PC-3 (cell line): ENCODE measurements at regions not wholly inside any gene's neighbourhood (a gene's known extent, or its start where the extent isn't known, plus 50 kb on each side); places are given as distances from the start of the nearest gene placed in this dataset.

ENCODE experiments used
- CTCF ChIP-seq: fragments of 300-600 bp; sonication (generic); conservative IDR thresholded peaks from 2 replicates; pipeline ENCODE4 v1.5.1; 2017; ENCODE audit warnings: antibody characterized with exemption, low read depth, mild to moderate bottlenecking, low read length
- EZH2 ChIP-seq: fragments of 300-600 bp; sonication (generic); IDR thresholded peaks from one replicate; pipeline ENCODE4 v1.6.1; 2017; ENCODE audit warnings: antibody characterized with exemption, mild to moderate bottlenecking, low read length; ENCODE audit not compliant: unreplicated experiment
- EZH2phosphoT487 ChIP-seq: fragments of 300-600 bp; sonication (generic); IDR thresholded peaks from 2 replicates; pipeline ENCODE4 v1.6.1; 2018; ENCODE audit warnings: mild to moderate bottlenecking, antibody characterized with exemption, low read length, borderline replicate concordance

DNA sequence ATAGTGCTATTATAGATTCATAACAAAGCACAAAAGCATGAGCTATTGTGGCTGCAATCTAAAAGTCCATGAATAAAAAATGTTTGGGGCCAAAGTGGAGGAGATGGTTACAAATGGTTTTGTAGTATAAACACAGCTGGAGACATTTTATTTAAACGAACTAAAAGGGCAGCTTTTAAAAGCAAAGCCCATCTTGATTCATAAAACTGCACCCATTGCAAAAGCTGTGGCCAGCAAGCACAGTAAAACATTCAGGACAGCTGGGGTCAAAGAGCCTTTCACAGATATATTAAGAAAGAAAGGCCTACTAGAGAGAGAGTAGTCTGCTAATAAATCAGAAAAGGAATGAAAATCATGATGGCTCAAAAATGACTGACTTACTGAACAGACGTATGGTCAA is 520.8 kb downstream of the NUF2 start:
- no peak for TF ChIP-seq CTCF
- TF ChIP-seq EZH2, result no peak
- TF ChIP-seq EZH2phosphoT487, result no peak
